Stimulated activated CD4-positive, alpha-beta T cell treated with anti-CD3 and anti-CD28 coated beads, Interleukin-12 subunit alpha, Interleukin-12 subunit beta, amount 100 ng/mL, for 48 hours (primary cell): ENCODE measurements at regions not wholly inside any gene's neighbourhood (a gene's known extent, or its start where the extent isn't known, plus 50 kb on each side); places are given as distances from the start of the nearest gene placed in this dataset.

Experiments
- DNase-seq, 3 donors: peaks; one replicate each; pipeline ENCODE4 v3.0.0-alpha.2; 2020; ENCODE audit warnings: low read depth in 2 of 3, low spot score in 1 of 3

- no peak for DNase-seq
Measured at GRCh38 chr3:27861046-27862036, 139.2 kb upstream of the EOMES start.

GRCh38 chr3:27865731-27866130 is 143.6 kb upstream of the EOMES start:
- DNase-seq: no peak

GRCh38 chr3:27869152-27869551 is 147.0 kb upstream of the EOMES start:
- no peak for DNase-seq

- DNase-seq: no peak
Measured at GRCh38 chr3:27877061-27878013, 155.2 kb upstream of the EOMES start.

- no peak for DNase-seq
Measured at GRCh38 chr3:27878014-27878383, 155.9 kb upstream of the EOMES start.

GRCh38 chr3:27880969-27881892 is 159.1 kb upstream of the EOMES start:
- DNase-seq: peak in 1 of 3 donors; percentile 14

- DNase-seq: no peak
Measured at GRCh38 chr3:27883266-27883665, 161.1 kb upstream of the EOMES start.

GRCh38 chr3:27885641-27886040 is 163.5 kb upstream of the EOMES start:
- no peak for DNase-seq

GRCh38 chr3:27888562-27888961 is 166.4 kb upstream of the EOMES start:
- no peak for DNase-seq

GRCh38 chr3:27889745-27890144 is 167.6 kb upstream of the EOMES start:
- no peak for DNase-seq

- no peak for DNase-seq
Measured at GRCh38 chr3:27900316-27900715, 178.2 kb upstream of the EOMES start.

GRCh38 chr3:27903446-27903845 is 181.3 kb upstream of the EOMES start:
- no peak for DNase-seq

GRCh38 chr3:27905625-27906024 is 183.5 kb upstream of the EOMES start:
- DNase-seq: no peak

- no peak for DNase-seq
Measured at GRCh38 chr3:27907148-27907547, 185.0 kb upstream of the EOMES start.

GRCh38 chr3:27907929-27908328 is 185.8 kb upstream of the EOMES start:
- DNase-seq: no peak

- no peak for DNase-seq
Measured at GRCh38 chr3:27910456-27910855, 188.3 kb upstream of the EOMES start.

GRCh38 chr3:27914199-27914598 is 192.1 kb upstream of the EOMES start:
- no peak for DNase-seq

- DNase-seq: no peak
Measured at GRCh38 chr3:27923349-27924068, 201.4 kb upstream of the EOMES start.

- DNase-seq: peak in 1 of 3 donors; percentile 18
Measured at GRCh38 chr3:27927882-27928281, 205.8 kb upstream of the EOMES start.

GRCh38 chr3:27930052-27930602 is 208.0 kb upstream of the EOMES start:
- DNase-seq: no peak
